OCI-LY7 (cell line): ENCODE measurements at regions not wholly inside any gene's neighbourhood (a gene's known extent, or its start where the extent isn't known, plus 50 kb on each side); places are given as distances from the start of the nearest gene placed in this dataset.

ENCODE experiments used
- CTCF ChIP-seq: fragments of 200-600 bp; sonication (generic); conservative IDR thresholded peaks from 2 replicates; pipeline ENCODE4 v1.5.1; 2014; ENCODE audit warnings: mild to moderate bottlenecking, antibody characterized with exemption, low read length, moderate library complexity, mixed read lengths
- EZH2phosphoT487 ChIP-seq: fragments of 200-600 bp; sonication (generic); IDR thresholded peaks from 2 replicates; pipeline ENCODE4 v1.6.1; 2018; ENCODE audit warnings: low read depth, borderline replicate concordance, mild to moderate bottlenecking, mixed run types, antibody characterized with exemption, low read length, moderate library complexity, mixed read lengths

DNA sequence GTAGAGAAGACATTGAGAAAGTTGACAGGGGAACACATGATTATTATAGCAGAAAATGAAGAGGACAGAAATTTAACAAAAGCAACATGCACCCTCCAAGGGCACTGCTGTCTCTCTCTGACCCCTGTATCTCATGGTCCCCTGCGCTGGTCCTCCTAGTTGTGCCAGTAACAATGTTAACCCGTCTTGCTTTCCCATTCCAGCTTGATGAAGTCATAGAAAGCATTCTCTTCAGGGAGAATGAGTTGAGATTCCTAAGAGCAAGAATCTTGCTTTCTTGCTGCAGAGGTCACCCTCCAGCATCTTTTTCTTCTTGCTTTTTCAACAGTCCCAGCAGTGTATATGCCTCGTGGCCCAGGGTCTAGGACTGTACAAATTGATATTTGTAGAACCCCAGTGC lies 279.6 kb upstream of the ADAMTSL1 start:
- TF ChIP-seq CTCF (no peak), EZH2phosphoT487 (no peak)
